Hepatocyte (in vitro differentiated cells): ENCODE measurements at regions not wholly inside any gene's neighbourhood (a gene's known extent, or its start where the extent isn't known, plus 50 kb on each side); places are given as distances from the start of the nearest gene placed in this dataset.

Experiments used
- DNase-seq: peaks from one replicate; pipeline ENCODE4 v3.0.0-alpha.2; 2016; ENCODE audit warnings: low spot score
- H2AFZ ChIP-seq: fragments of 200-600 bp; sonication (generic); 2 replicates; pipeline ENCODE4 v1.6.0; 2016; ENCODE audit warnings: antibody characterized with exemption, mild to moderate bottlenecking
- H3K27ac ChIP-seq: fragments of 200-600 bp; sonication (generic); 2 replicates; pipeline ENCODE4 v1.5.1; 2016; ENCODE audit warnings: mild to moderate bottlenecking
- H3K27me3 ChIP-seq: fragments of 200-600 bp; sonication (generic); 2 replicates; pipeline ENCODE4 v1.6.1; 2016
- H3K36me3 ChIP-seq: fragments of 200-600 bp; sonication (generic); replicated peaks from 2 replicates; pipeline ENCODE4 v1.5.1; 2016; ENCODE audit warnings: low read depth; ENCODE audit not compliant: insufficient read depth
- H3K4me1 ChIP-seq: fragments of 200-600 bp; sonication (generic); 2 replicates; pipeline ENCODE4 v1.5.1; 2016; ENCODE audit warnings: mild to moderate bottlenecking, moderate library complexity; ENCODE audit not compliant: insufficient read depth
- H3K4me2 ChIP-seq: fragments of 200-600 bp; sonication (generic); 2 replicates; pipeline ENCODE4 v1.6.0; 2016
- H3K4me3 ChIP-seq: fragments of 200-600 bp; sonication (generic); 2 replicates; pipeline ENCODE4 v1.5.1; 2016; ENCODE audit warnings: mild to moderate bottlenecking
- H3K79me2 ChIP-seq: fragments of 200-600 bp; sonication (generic); 2 replicates; pipeline ENCODE4 v1.6.0; 2017; ENCODE audit warnings: mild to moderate bottlenecking
- H3K9me2 ChIP-seq: fragments of 200-600 bp; sonication (generic); replicated peaks from 2 replicates; pipeline ENCODE4 v1.6.0; 2017; ENCODE audit warnings: mild to moderate bottlenecking; ENCODE audit not compliant: insufficient read depth
- H3K9me3 ChIP-seq: fragments of 200-600 bp; sonication (generic); 2 replicates; pipeline ENCODE4 v1.5.1; 2016; ENCODE audit warnings: low read depth, mild to moderate bottlenecking
- H4K20me1 ChIP-seq: fragments of 200-600 bp; sonication (generic); 2 replicates; pipeline ENCODE4 v1.6.0; 2016; ENCODE audit warnings: mild to moderate bottlenecking; ENCODE audit not compliant: insufficient read depth, poor library complexity, severe bottlenecking
- EZH2 ChIP-seq: fragments of 200-600 bp; sonication (generic); IDR thresholded peaks from 2 replicates; pipeline ENCODE4 v1.6.1; 2016; ENCODE audit warnings: antibody characterized with exemption, mild to moderate bottlenecking, borderline replicate concordance
- EZH2phosphoT487 ChIP-seq: fragments of 200-600 bp; sonication (generic); IDR thresholded peaks from one replicate; pipeline ENCODE4 v1.6.1; 2018; ENCODE audit warnings: antibody characterized with exemption, mild to moderate bottlenecking, low read depth, moderate library complexity; ENCODE audit not compliant: unreplicated experiment, severe bottlenecking
- WGBS: methylation state at CpG from one replicate; pipeline ENCODE4 v1.1.6; 2016; ENCODE audit warnings: low lambda C conversion rate; ENCODE audit errors: missing lambda C conversion rate; 5-methylcytosine and 5-hydroxymethylcytosine counted together
- TF ChIP-seq, protein P1 (sequence below): fragments of 200-600 bp; sonication (generic); IDR thresholded peaks from 2 replicates; pipeline ENCODE4 v1.5.1; 2016; ENCODE audit warnings: antibody characterized with exemption, mild to moderate bottlenecking; ENCODE audit not compliant: poor library complexity

DNA sequence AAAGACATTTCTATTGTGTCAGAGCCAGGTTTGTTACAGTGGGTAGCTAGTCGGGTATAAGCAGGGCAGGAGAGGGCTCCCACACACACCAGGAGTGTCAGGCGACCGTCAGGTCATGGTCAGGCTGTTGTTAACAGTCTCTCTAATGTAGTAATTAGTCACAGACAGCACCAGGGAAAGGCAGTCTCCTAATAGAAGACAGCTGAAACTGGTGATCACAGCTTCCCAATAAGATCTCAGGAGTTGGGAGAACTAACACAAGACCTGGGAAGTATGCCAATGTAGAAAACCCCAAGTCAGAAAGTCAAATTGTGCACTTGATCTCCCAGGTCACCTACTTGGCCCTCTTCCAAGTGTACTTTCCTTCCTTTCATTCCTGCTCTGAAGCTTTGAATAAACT, 53.0 kb upstream of the GPR6 start:
- H3K4me1 ChIP-seq: no peaks in the 10 kb centered on the region
- H3K9me3 ChIP-seq: no peaks in the 10 kb centered on the region
- no peaks in the 10 kb centered on the region for H4K20me1 ChIP-seq
- no peak for DNase-seq
- TF ChIP-seq EZH2 (no peak), EZH2phosphoT487 (no peak)
- TF ChIP-seq, protein P1, sequence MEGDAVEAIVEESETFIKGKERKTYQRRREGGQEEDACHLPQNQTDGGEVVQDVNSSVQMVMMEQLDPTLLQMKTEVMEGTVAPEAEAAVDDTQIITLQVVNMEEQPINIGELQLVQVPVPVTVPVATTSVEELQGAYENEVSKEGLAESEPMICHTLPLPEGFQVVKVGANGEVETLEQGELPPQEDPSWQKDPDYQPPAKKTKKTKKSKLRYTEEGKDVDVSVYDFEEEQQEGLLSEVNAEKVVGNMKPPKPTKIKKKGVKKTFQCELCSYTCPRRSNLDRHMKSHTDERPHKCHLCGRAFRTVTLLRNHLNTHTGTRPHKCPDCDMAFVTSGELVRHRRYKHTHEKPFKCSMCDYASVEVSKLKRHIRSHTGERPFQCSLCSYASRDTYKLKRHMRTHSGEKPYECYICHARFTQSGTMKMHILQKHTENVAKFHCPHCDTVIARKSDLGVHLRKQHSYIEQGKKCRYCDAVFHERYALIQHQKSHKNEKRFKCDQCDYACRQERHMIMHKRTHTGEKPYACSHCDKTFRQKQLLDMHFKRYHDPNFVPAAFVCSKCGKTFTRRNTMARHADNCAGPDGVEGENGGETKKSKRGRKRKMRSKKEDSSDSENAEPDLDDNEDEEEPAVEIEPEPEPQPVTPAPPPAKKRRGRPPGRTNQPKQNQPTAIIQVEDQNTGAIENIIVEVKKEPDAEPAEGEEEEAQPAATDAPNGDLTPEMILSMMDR: no peak
- no peaks in the 10 kb centered on the region for H3K27me3 ChIP-seq
- no peak overlapping the region for H2AFZ ChIP-seq
- no peak overlapping the region for H3K4me2 ChIP-seq
- no peaks in the 10 kb centered on the region for H3K9me2 ChIP-seq
- no peak overlapping the region for H3K4me3 ChIP-seq
- no peaks in the 10 kb centered on the region for H3K36me3 ChIP-seq
- 67% methylated on average over 3 of the region's 3 CpGs for WGBS
- H3K79me2 ChIP-seq: no peaks in the 10 kb centered on the region
- no peak overlapping the region for H3K27ac ChIP-seq

DNA sequence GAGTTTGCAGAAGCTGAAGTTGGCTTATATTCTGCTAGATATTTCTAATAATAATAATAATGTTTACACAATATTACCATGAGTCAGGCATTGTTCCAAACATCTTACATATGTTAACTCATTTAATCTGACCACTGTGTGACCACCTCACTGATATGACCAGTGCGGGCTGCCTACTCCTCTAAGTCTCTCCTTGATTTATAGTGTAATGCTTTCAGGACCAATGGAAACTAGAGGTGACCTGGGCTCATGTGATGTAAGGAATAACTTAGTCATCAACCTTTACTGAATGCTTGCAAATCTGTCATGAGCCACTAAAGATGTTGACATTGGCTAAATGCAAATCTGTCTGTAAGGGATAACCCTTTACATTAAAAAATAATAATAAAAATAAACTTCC, 51.1 kb upstream of the GPR6 start:
- H2AFZ ChIP-seq: no peak overlapping the region
- no peak for TF ChIP-seq EZH2phosphoT487
- no peak for TF ChIP-seq EZH2
- TF ChIP-seq, protein P1: no peak
- no peaks in the 10 kb centered on the region for H3K36me3 ChIP-seq
- no peaks in the 10 kb centered on the region for H3K9me2 ChIP-seq
- H4K20me1 ChIP-seq: no peaks in the 10 kb centered on the region
- 86% methylated on average over 1 of the region's 1 CpG for whole genome bisulfite sequencing
- no peak overlapping the region for H3K4me2 ChIP-seq
- H3K4me3 ChIP-seq: no peak overlapping the region
- no peak overlapping the region for H3K27ac ChIP-seq
- no peaks in the 10 kb centered on the region for H3K27me3 ChIP-seq
- H3K4me1 ChIP-seq: no peaks in the 10 kb centered on the region
- no peaks in the 10 kb centered on the region for H3K79me2 ChIP-seq
- no peak for DNase-seq
- H3K9me3 ChIP-seq: no peaks in the 10 kb centered on the region
